Lower lobe of right lung (tissue), 2 donors: ENCODE measurements at regions not wholly inside any gene's neighbourhood (a gene's known extent, or its start where the extent isn't known, plus 50 kb on each side); places are given as distances from the start of the nearest gene placed in this dataset.

Experiments
- ATAC-seq, 2 donors: fragments of 200-7000 bp; cut with Tn5 transposase; one replicate each; pipeline ENCODE4 v1.9.1; 2020 to 2022; ENCODE audit warnings: mild to moderate bottlenecking in 2 of 2, moderate library complexity in 2 of 2
- DNase-seq: peaks from one replicate; pipeline ENCODE4 v3.0.0-alpha.2; 2020
- H3K27ac ChIP-seq: fragments of 200-600 bp; one replicate; pipeline ENCODE4 v1.8.0; 2022
- H3K27me3 ChIP-seq: fragments of 200-600 bp; one replicate; pipeline ENCODE4 v1.8.0; 2022; ENCODE audit warnings: low read depth
- H3K36me3 ChIP-seq: fragments of 200-600 bp; one replicate; pipeline ENCODE4 v1.8.0; 2022; ENCODE audit warnings: mild to moderate bottlenecking
- H3K4me1 ChIP-seq: fragments of 200-600 bp; one replicate; pipeline ENCODE4 v1.8.0; 2022
- H3K4me3 ChIP-seq: fragments of 200-600 bp; one replicate; pipeline ENCODE4 v1.8.0; 2022; ENCODE audit warnings: mild to moderate bottlenecking
- H3K9me3 ChIP-seq: fragments of 200-600 bp; one replicate; pipeline ENCODE4 v1.8.0; 2022
- intact Hi-C: fragments of 100-400 bp; cut with DNase I; formaldehyde crosslinking; loops from one replicate; pipeline ENCODE4 v1.11.0; 2022
- TF ChIP-seq, protein P1 (sequence below): fragments of 200-600 bp; IDR thresholded peaks from one replicate; pipeline ENCODE4 v1.8.0; 2022; ENCODE audit warnings: antibody characterized with exemption, mild to moderate bottlenecking
- donor health status: DM: no; HTN: yes; CAD: no; lungs with severe emphysema.

DNA sequence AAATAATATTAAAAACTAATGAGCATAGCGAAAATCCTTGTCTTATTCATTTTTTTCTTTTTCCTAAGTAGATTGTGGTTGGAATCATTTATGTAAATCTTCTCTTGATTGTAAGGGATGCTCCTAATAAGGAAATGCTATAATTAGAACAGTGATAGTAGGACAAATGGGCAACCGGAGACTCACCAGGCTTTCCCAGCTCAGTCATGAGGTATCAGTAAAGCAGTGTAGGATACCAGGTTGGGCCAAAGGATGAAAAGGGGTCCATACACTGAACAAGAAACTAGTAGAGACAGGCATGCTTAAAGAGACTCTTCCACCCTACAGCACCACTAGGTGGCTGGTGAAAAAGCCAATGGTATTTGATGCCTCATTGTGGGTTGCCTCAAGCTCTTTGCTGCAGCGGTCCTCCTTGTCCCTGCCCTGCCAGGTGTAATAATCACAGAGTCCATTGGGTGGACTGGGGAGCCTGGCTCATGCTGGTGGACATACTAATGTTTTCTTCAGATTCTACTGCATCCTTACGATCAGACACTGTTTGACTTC lies 71.4 kb upstream of the FAM98A start:
- no peak overlapping the region for H3K27ac ChIP-seq
- H3K9me3 ChIP-seq, result no peaks in the 10 kb centered on the region
- no peak for DNase-seq
- H3K27me3 ChIP-seq, result no peaks in the 10 kb centered on the region
- TF ChIP-seq, protein P1, sequence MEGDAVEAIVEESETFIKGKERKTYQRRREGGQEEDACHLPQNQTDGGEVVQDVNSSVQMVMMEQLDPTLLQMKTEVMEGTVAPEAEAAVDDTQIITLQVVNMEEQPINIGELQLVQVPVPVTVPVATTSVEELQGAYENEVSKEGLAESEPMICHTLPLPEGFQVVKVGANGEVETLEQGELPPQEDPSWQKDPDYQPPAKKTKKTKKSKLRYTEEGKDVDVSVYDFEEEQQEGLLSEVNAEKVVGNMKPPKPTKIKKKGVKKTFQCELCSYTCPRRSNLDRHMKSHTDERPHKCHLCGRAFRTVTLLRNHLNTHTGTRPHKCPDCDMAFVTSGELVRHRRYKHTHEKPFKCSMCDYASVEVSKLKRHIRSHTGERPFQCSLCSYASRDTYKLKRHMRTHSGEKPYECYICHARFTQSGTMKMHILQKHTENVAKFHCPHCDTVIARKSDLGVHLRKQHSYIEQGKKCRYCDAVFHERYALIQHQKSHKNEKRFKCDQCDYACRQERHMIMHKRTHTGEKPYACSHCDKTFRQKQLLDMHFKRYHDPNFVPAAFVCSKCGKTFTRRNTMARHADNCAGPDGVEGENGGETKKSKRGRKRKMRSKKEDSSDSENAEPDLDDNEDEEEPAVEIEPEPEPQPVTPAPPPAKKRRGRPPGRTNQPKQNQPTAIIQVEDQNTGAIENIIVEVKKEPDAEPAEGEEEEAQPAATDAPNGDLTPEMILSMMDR, result no peak
- no peaks in the 10 kb centered on the region for H3K4me1 ChIP-seq
- H3K4me3 ChIP-seq, result no peak overlapping the region
- ATAC-seq, result no peak
- no peaks in the 10 kb centered on the region for H3K36me3 ChIP-seq
- intact Hi-C loops, result no loop called here

DNA sequence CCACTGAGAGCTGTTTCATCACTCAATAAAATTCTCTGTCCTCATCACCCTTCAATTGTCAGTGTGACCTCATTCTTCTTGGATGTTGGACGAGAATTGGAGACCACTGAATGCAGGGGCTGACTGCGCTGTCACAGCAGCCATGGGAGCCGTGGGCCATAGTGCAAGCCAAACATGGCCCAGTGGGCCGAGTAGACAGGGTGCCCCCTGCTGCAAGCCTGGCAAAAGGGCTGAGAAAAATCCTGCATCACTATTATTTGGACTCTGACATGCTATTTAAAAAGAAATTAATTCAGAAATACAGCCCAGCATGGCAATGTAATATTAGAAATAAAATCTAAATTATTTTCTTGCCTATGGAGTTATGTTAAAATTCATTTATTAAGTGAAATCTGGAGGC lies 67.8 kb upstream of the FAM98A start:
- TF ChIP-seq, protein P1, result no peak
- Histone ChIP-seq H3K4me3 (no peak overlapping the region), H3K4me1 (no peaks in the 10 kb centered on the region), H3K9me3 (peaks cover 6% of the 10 kb centered on the region), H3K27ac (no peak overlapping the region), H3K27me3 (no peaks in the 10 kb centered on the region), H3K36me3 (no peaks in the 10 kb centered on the region)
- ATAC-seq (no peak), DNase-seq (no peak)
- intact Hi-C loops, result no loop called here

DNA sequence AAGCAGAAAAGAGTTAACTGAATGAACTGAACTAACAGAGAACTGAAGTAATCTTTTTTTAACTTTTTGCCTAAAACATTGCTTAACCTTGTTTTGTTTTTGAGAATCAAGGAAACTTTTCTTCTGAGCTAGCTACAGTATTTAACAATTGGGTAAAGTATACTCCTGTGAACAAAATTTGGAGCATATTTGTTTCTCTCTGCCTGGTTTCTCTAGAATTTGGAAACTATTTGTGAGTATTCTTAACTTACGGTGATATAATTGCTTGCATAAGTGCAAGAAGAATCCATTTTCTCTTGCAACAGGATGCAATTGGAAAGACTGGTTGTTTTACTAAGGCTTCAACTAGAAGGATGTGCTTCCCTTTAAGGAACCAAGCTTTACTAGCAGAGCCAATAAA lies 65.9 kb upstream of the FAM98A start:
- Histone ChIP-seq H3K9me3 (peaks cover 6% of the 10 kb centered on the region), H3K36me3 (no peaks in the 10 kb centered on the region), H3K27me3 (no peaks in the 10 kb centered on the region), H3K4me3 (no peak overlapping the region), H3K27ac (no peak overlapping the region), H3K4me1 (no peaks in the 10 kb centered on the region)
- no peak for DNase-seq
- ATAC-seq, result no peak
- intact Hi-C loops, result no loop called here
- TF ChIP-seq, protein P1, result no peak

DNA sequence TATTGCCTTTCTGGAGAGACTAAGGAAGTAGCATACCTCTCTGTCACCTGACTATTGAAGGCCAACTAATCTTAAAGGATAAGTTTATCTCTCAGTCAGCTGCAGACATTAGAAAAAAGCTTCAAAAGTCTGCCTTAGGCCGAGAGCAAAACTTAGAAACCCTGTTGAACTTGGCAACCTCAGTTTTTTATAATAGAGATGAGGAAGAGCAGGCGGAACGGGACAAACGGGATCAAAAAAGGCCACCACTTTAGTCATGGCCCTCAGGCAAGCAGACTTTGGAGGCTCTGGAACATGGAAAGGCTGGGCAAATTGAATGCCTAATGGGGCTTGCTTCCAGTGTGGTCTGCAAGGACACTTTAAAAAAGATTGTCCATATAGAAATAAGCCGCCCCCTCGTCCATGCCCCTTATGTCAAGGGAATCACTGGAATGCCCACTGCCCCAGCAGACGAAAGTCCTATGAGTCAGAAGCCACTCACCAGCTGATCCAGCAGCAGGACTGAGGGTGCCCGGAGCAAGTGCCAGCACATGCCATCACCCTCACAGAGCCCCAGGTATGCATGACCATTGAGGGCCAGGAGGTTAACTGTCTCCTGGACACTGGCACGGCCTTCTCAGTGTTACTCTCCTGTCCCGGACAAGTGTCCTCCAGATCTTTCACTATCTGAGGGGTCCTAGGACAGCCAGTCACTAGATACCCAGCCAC lies 61.5 kb upstream of the FAM98A start:
- Histone ChIP-seq H3K4me1 (no peaks in the 10 kb centered on the region), H3K4me3 (no peak overlapping the region), H3K27ac (no peak overlapping the region), H3K9me3 (peaks cover 6% of the 10 kb centered on the region), H3K27me3 (no peaks in the 10 kb centered on the region), H3K36me3 (no peaks in the 10 kb centered on the region)
- ATAC-seq, result no peak
- intact Hi-C loops, result no loop called here
- TF ChIP-seq, protein P1, result no peak
- DNase-seq, result no peak

DNA sequence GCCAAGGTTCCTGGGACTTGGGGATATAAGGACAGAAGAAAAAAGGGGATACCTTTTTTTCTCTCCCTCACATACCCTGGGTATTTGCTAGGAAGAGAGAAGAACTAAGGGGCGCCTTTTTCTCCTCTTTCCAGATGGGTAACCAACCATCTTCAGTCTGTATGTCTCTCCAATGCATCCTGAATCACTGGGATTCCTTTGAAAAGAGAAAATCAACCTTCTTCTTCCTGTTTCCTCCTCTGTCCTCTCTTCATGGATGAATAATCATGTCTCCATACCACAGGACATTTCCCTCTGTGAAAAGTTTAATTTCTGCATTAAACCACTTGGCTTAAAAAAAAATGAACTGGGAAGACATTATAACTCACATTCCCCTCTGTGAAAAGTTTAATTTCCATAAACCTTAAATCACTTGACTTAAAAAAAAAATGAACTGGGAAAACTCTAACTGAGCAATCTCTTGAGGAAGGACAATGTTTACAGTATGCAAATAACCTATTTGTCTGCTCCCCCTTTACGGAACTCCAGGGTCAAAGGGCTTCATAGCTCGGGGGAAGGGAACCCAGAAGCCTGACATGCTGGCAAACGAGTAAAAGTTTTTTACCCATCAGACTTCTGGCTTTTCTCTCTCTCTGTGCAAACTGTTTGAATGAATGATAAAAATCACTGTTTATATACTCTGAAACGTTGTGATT lies 56.7 kb upstream of the FAM98A start:
- intact Hi-C loops, result no loop called here
- Histone ChIP-seq H3K27me3 (no peaks in the 10 kb centered on the region), H3K4me3 (no peak overlapping the region), H3K4me1 (no peaks in the 10 kb centered on the region), H3K27ac (no peak overlapping the region), H3K36me3 (no peaks in the 10 kb centered on the region), H3K9me3 (no peaks in the 10 kb centered on the region)
- ATAC-seq (no peak), DNase-seq (no peak)
- TF ChIP-seq, protein P1, result no peak
